AG20443 (cell line): ENCODE measurements at regions not wholly inside any gene's neighbourhood (a gene's known extent, or its start where the extent isn't known, plus 50 kb on each side); places are given as distances from the start of the nearest gene placed in this dataset.

Experiments
- DNase-seq: peaks from one replicate; pipeline ENCODE4 v3.0.0; 2012; ENCODE audit warnings: low spot score, mixed read lengths

DNA sequence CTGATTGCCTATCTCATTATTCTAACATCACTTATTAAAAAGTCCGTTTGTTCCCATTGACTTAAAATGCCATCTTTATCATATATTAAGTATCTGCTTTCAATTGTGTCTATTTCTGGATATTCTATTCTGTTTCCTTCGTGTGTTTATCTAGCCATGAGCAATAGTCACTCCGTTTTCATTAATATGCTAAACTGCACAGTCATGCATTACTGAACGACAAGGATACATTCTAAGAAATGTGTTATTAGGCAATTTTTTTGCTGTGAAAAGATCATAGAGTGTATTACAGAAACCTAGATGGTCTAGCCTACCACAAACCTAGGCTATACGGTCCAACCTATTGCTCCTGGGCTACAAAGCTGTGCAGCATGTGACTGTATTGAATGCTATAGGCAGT lies 482.9 kb downstream of the IRX1 start:
- no peak for DNase-seq

DNA sequence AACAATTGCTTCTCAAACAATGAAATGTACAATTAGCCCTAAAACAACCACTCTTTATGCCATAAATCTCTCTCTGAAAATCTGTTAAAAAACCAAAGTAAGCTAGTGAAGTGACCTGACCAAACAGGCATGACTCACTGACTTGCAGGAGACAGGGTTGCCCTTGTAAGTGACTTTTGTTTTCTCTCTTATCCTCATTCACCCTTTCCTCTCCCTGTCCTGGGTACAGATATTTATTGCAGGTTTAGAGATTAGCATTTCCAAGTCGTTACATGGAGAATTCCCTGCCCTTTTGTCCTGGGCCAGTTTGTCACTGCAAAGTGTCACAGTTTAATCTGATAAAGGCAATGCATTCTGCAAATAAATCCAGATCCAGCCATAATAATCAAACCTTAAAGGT lies 484.2 kb downstream of the IRX1 start:
- DNase-seq, result no peak

DNA sequence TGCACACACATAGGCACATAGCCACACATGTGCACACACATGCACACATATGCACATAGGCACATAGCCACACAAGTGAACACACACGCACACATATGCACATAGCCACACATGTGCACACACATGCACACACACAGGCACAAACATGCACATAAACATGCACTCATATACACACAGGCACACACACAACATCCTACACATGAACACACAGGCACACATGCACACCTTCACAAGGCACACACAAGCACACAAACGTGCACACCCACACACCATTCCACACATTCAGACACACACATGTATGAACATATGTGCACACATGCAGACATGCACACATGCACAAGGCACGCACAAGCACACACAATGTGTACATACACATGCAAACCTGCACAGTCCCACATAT lies 484.7 kb downstream of the IRX1 start:
- no peak for DNase-seq

- DNase-seq, result no peak
Observed at GRCh38 chr5:4081059-4081458, 485.4 kb downstream of the IRX1 start.

DNA sequence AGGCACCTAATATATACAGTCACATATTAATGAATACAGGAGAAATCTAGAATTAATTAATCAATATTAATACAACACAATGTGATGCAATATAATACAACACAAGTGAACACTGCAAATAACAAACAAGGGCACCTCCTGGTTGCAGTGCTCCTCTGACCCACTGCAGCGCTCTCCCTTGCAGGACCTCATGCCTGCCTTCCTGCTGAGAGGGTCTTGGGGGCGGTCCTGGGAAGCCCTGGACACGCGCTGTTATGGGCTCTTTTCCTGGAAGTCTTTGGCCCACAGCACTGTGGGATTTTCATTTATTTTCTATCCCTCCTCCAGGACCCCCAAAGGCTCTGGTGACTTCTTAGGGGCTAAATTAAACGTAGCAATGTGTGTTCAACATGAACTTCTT lies 485.8 kb downstream of the IRX1 start:
- no peak for DNase-seq

GRCh38 chr5:4082966-4083564 lies 487.4 kb downstream of the IRX1 start:
- no peak for DNase-seq

- no peak for DNase-seq
Observed at GRCh38 chr5:4083591-4084337, 488.1 kb downstream of the IRX1 start.

GRCh38 chr5:4086081-4086480 lies 490.4 kb downstream of the IRX1 start:
- no peak for DNase-seq

DNA sequence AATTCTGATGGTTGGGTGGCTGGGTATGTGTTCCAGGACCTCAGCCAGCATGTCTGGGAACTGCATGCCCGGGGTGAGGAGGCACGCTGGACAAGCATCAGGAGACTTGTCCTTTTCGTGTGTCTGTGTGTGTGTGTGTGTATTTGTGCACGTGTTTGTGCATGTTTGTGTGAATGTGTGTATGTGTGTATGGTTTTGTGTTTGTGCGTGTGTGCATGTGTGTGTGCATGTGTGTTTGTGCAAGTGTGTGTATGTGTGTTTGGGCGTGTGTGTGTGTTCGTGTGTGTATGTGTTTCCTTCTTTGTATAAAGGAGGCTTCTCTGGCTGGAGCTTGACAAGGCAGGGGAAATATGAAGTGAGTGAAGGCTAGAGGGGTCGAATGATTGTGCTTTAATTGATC lies 491.5 kb downstream of the IRX1 start:
- DNase-seq, result no peak

GRCh38 chr5:4089087-4089486 lies 493.5 kb downstream of the IRX1 start:
- DNase-seq, result no peak

GRCh38 chr5:4093236-4093635 lies 497.6 kb downstream of the IRX1 start:
- DNase-seq, result no peak

- DNase-seq, result no peak
Observed at GRCh38 chr5:4093970-4094369, 498.3 kb downstream of the IRX1 start.

DNA sequence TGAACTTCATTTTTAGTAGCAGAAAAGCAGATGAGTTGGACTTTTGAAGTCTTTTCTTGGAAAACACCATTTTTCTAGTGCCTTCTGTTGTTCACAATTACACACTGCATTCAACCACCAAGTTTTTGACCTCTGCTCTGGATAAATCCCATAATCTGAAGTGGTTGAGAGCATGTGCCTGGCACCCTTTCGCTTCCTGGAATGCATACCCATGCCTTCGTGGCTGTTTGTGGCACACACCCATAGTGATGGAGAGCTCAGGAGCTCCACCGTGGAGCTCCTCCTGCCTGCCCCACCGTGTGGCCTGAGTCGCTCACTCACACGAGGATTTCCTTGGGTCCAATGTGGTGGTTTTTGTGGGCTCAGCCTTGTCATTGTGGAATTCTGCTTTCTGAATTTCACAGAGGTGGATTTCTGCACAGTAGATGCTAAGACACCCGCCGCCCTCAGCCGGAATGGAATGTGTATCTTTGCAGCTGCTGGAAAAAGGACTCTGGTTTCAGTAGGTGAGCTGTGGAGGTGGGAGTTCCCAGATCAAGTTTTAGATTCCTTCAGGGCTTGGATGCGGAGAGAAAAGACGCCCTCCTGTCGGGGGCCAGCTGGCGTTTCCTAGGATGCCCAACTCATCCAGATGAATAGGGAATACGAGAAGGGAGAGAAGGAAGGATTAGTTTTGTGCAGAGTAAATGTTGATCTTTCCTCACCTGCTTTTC lies 500.4 kb downstream of the IRX1 start:
- DNase-seq, result no peak

- no peak for DNase-seq
Observed at GRCh38 chr5:4097199-4097598, 501.6 kb downstream of the IRX1 start.

- no peak for DNase-seq
Observed at GRCh38 chr5:4098226-4098625, 502.6 kb downstream of the IRX1 start.

DNA sequence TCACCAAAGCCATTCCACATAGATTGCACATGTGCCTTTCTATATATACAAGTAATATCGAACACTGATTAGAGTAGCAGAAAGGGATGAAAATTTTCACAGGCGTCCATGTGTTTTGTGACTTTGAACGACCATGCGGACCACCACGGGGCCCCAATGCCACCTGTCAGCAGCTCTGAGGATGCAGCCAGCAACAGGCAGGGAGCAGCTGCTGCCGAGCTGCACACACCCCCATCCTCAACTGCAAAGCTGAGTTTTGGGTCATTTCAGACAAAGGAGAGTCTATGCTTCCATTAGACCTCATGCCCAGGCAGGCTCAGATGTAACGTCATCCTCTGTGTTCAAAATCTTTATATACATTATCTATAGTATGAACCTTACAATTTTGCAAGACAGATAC lies 503.8 kb downstream of the IRX1 start:
- DNase-seq, result no peak

DNA sequence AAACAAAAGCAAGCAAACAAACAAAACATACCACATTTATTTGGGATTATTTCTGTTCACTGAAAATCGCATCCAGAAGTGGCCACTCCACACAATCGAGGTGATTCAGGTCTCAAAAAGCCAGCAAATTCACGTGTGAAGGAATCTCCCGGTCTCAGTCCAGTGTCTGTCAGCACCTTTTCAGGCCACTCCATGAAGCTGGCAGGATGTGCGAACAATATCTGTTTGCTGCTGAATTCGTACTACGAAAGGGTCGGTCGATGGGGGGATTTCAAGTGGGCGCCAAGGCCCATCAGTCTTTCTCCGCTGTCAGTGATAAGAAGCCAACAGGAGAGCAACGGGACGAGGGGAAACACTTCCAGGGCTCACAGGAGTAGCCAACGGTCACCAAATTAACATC lies 505.1 kb downstream of the IRX1 start:
- DNase-seq, result no peak

DNA sequence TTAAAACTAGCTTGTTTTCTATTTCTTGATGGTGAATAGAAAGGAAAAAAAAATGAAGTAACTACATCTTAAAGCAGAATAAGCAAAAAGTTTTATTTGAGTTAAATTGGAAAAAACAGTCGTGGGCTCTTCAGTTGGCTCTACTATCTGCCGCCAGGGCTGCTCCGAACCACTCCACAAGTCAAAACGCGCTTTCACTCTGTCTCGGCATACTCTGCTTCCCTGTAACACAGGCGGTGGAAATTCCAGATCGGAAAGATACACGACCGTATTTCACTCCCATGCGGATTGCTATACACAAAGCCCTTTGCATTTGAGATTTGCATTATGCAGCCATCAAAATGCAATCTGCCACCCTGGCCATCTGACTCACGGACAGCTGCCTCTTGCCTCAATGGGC lies 505.6 kb downstream of the IRX1 start:
- DNase-seq, result no peak

GRCh38 chr5:4104831-4105597 lies 509.4 kb downstream of the IRX1 start:
- no peak for DNase-seq

GRCh38 chr5:4108690-4109089 lies 513.1 kb downstream of the IRX1 start:
- DNase-seq, result no peak

DNA sequence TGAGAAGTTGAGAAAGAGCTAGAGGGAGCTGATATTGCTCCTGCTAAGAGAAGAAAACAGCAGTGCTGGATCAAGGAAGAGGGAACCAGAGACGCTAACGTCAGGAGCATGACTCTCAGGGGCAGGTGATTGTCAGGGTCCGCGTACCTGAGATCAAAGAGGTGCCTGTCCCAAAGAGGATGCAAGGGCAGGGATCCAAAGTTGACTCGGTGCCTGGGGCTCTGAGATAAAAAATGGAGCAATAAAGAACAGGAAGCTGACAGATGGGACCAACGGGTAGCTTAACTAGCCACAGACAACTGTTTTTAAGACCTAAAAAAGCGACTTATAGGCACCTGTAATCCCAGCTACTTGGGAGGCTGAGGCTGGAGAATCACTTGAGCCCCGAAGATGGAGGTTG lies 517.8 kb downstream of the IRX1 start:
- no peak for DNase-seq

GRCh38 chr5:4113905-4114304 lies 518.3 kb downstream of the IRX1 start:
- DNase-seq, result no peak

DNA sequence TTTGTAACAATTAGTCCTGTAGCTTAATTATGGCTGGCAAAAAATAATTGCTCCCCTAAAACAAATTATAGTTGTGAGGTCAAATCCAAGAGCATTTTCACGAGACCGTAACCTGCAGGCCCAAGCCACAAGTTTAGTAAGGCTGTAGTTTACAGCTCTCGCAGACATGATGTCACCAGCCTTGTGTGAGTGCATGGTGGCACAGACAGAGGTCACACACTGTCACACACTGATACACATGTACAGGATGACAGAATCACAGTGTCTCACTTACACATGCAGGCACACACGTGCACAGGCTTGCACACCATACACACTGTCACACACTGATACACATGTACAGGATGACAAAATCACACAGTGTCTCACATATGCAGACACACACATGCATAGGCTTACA lies 518.8 kb downstream of the IRX1 start:
- DNase-seq, result no peak
